Neuron (in vitro differentiated cells): ENCODE measurements at regions not wholly inside any gene's neighbourhood (a gene's known extent, or its start where the extent isn't known, plus 50 kb on each side); places are given as distances from the start of the nearest gene placed in this dataset.
"Not testable (repeated sequence)": the region's sequence is repeated elsewhere in the genome, so short reads cannot be mapped to it uniquely, and the experiment has no call there.

Source experiments
- H2AFZ ChIP-seq: one replicate; pipeline ENCODE4 v1.6.1; 2013; ENCODE audit warnings: low read depth, mild to moderate bottlenecking, inconsistent platforms, low read length, moderate library complexity
- H3K27me3 ChIP-seq: one replicate; pipeline ENCODE4 v1.6.1; 2013; ENCODE audit warnings: low read length; ENCODE audit not compliant: insufficient read depth
- H3K36me3 ChIP-seq: one replicate; pipeline ENCODE4 v1.6.1; 2013; ENCODE audit warnings: low read length; ENCODE audit not compliant: insufficient read depth
- H3K4me1 ChIP-seq: one replicate; pipeline ENCODE4 v1.6.1; 2013; ENCODE audit warnings: low read length; ENCODE audit not compliant: insufficient read depth
- H3K4me3 ChIP-seq: 2 replicates; pipeline ENCODE4 v1.5.1; 2013; ENCODE audit warnings: mild to moderate bottlenecking, low read length, moderate library complexity
- H3K9me3 ChIP-seq: one replicate; pipeline ENCODE4 v1.6.1; 2013; ENCODE audit warnings: low read length

DNA sequence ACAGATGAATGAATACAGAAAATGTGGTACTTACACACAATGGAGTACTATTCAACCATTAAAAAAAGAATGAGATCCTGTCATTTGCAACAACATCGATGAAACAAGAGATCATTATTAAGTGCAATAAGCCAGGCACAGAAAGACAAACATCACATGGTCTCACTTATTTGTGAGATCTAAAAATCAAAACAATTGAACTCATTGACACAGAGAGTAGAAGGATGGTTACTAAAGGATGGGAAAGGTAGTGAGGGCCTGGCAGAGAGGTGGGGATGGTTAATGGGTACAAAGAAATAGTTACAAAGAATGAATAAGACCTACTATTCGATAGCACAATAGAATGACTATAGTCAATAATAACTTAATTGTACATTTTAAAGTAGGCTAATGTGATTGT, 393.5 kb downstream of the SATB2 start:
- H3K36me3 ChIP-seq, result no peaks in the 10 kb centered on the region
- no peak overlapping the region for H2AFZ ChIP-seq
- H3K4me1 ChIP-seq, result no peaks in the 10 kb centered on the region
- H3K4me3 ChIP-seq, result no peak overlapping the region
- no peaks in the 10 kb centered on the region for H3K27me3 ChIP-seq
- H3K9me3 ChIP-seq, result no peaks in the 10 kb centered on the region

DNA sequence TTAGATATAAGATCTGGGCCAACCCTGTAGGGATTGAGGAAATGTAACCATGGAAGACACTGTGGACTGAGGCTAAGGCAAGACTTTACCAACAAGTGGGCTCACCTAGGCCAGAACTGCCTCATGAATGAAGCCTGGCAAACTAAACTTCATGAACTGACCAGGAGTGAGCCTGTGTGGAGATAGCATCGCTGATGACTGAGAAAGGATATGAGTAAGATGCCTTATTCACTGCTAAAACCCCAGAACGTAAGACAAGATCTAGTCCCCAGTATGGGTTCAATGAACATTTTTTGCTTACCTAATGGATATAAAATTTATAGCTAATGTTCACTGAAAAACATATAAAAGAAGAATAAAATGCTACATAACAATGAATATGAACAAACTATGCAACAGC, 399.8 kb downstream of the SATB2 start:
- no peaks in the 10 kb centered on the region for H3K4me1 ChIP-seq
- no peak overlapping the region for H3K4me3 ChIP-seq
- no peaks in the 10 kb centered on the region for H3K36me3 ChIP-seq
- no peaks in the 10 kb centered on the region for H3K27me3 ChIP-seq
- H3K9me3 ChIP-seq, result no peaks in the 10 kb centered on the region
- H2AFZ ChIP-seq, result no peak overlapping the region

DNA sequence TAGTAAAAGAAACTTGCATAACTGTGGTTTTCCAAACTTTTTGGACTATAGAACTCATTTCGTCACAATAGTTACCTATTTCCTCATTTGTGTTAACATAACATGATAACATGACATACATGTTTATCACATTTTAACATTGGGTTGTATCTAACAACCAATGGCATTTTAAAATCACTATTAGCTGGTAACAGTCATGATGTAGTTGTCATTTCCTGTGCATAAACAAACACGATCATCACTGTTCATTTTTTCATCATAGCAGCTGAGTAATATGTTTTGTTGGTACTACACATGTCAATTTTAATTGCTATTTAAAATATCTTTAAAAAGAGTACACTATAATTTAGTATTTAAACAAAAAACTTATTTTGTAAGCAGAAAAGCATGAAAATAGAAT, 402.4 kb downstream of the SATB2 start:
- Histone ChIP-seq H3K27me3 (no peaks in the 10 kb centered on the region), H3K9me3 (no peaks in the 10 kb centered on the region), H3K36me3 (no peaks in the 10 kb centered on the region)

DNA sequence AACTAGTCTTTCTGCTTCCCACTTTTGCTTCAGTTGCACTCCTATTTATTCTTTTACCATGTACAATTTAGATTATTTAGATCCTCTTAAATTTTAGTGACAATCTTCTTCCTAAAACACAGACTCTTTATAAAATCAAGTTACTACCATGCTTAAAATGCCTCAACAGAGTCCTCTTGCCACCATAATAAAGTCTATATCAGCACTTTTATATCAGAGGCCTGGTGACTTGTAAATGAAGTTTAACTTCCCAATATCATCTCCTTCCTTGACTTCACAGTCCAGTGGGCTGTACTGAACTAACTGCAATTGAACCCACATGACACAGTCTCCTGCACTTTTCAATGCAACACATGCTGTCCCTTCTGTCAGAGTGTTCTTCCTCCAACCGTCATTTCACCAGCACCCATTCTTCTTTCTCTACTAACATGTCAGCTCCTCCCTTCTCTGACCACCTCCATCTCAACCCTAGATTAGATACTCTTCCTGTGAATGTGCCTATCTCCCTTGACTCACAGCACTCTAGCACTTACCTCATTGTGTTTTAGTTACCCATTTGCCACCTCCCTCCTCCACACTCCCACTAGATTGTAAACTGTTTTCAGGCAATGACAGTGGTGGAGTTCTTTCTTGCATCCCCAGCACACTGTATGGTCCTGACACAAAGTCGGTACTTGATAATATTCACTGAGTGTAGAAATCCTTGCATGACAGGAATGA, 414.9 kb downstream of the SATB2 start:
- Histone ChIP-seq H3K4me3 (no peak overlapping the region), H3K27me3 (no peaks in the 10 kb centered on the region), H3K36me3 (no peaks in the 10 kb centered on the region), H2AFZ (no peak overlapping the region), H3K9me3 (no peaks in the 10 kb centered on the region), H3K4me1 (peaks cover 3% of the 10 kb centered on the region)

More for the DNA sequence above, 402.4 kb downstream of the SATB2 start:
- Histone ChIP-seq H3K4me3 (no peak overlapping the region), H3K4me1 (no peaks in the 10 kb centered on the region), H2AFZ (no peak overlapping the region)

DNA sequence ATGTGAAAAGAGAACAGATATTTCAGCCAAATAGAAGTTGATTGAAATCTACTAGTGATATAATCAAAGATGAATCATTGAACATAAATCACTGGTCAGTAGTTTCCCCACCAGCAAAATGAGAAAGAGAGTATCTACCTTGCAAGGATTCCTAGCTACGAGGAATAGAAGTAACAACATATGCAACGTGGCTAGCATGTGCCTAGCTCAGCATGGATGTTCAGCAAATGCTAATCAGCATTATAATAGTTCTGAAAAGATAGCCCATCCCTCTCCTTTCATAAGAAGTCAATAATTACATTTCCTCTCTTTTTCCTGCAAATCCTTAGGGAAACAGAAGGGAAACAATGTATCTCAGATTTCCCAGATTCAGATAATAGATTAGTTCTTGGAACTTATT, 417.2 kb downstream of the SATB2 start:
- Histone ChIP-seq H3K36me3 (no peaks in the 10 kb centered on the region), H3K27me3 (no peaks in the 10 kb centered on the region), H3K4me3 (no peak overlapping the region), H3K4me1 (peaks cover 3% of the 10 kb centered on the region), H3K9me3 (no peaks in the 10 kb centered on the region), H2AFZ (no peak overlapping the region)

DNA sequence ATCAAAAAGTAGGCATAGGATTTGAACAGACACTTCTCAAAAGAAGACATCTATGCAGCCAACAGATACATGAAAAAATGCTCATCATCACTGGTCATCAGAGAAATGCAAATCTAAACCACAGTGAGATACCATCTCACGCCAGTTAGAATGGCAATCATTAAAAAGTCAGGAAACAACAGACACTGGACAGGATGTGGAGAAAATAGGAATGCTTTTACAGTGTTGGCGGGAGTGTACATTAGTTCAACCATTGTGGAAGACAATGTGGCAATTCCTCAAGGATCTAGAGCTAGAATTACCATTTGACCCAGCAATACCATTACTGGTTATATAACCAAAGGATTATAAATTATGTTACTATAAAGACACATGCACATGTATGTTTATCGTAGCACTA, 424.0 kb downstream of the SATB2 start:
- H3K4me1 ChIP-seq, H2AFZ ChIP-seq, H3K9me3 ChIP-seq, H3K4me3 ChIP-seq, H3K27me3 ChIP-seq, H3K36me3 ChIP-seq: not testable (repeated sequence)

DNA sequence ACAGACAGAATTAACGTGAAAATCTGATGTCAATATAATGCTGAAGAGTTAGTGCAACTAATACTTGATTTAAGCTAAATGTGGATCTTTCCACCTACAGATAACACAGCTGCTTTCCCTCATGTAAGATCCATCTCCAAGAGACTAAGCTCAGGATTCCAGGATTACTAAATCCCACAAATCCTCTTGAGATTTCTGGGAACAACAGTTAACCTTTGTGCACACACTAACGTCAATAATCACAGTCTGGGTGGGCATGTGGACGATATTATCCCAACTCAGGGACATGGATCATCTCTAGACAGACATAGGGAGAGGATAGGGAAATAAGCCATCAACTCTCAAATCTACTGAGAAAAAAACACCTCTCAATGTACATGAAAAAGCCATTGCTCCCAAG, 432.6 kb downstream of the SATB2 start:
- Histone ChIP-seq H2AFZ (no peak overlapping the region), H3K4me3 (no peak overlapping the region), H3K27me3 (no peaks in the 10 kb centered on the region)

DNA sequence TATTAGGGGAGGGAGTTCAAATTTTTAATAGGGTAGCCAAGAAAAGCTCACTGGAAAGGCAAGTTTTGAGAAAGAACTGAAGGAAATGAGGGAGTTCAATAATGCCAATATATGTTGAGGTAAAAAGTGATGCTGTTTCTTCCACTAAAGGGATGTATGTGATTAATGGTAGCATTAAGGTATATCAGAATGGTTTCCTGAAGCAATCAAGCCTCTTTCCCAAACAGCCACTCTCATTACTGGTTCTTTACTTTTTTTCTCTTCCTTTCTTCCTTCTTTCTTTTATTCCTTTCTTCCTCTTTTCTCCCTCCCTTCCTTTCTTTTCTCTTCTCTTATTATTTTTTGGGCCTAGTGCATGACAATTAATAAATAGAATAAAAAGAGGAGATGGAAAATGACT, 433.5 kb downstream of the SATB2 start:
- no peaks in the 10 kb centered on the region for H3K36me3 ChIP-seq
- no peak overlapping the region for H3K4me3 ChIP-seq
- no peaks in the 10 kb centered on the region for H3K9me3 ChIP-seq
- H3K4me1 ChIP-seq, result no peaks in the 10 kb centered on the region
- no peak overlapping the region for H2AFZ ChIP-seq
- no peaks in the 10 kb centered on the region for H3K27me3 ChIP-seq

More for the DNA sequence above, 432.6 kb downstream of the SATB2 start:
- Histone ChIP-seq H3K4me1 (no peaks in the 10 kb centered on the region), H3K36me3 (no peaks in the 10 kb centered on the region), H3K9me3 (no peaks in the 10 kb centered on the region)

DNA sequence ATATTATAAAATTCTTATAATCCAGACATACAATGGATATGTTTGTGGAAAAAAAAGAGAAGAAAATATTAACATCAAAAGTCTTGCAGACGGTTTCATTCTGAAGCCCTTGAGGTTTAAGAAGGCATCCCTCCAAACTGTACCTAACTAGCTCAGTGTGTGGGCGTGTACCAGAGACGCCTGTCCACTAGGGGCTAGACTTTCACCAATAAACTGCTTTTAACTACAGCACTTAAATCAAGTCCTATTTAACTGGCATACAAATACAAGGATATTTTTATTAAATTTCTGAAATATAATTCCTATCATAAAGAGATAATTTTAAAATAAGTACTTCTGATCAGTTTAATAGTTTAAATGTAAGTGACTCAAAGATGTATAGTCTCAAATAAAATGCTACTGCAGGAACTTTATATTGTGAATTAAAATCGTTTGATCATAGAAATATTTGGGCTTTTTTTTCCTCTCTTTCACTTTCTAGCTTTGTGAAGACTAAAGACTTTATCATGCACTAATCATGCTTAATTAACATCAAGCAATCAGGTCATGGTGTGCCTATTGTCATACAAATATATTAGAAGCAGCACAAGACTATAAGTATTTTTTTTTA, 437.7 kb downstream of the SATB2 start:
- no peaks in the 10 kb centered on the region for H3K9me3 ChIP-seq
- no peaks in the 10 kb centered on the region for H3K36me3 ChIP-seq
- H3K27me3 ChIP-seq, result no peaks in the 10 kb centered on the region
- no peaks in the 10 kb centered on the region for H3K4me1 ChIP-seq
- H3K4me3 ChIP-seq, result no peak overlapping the region
- no peak overlapping the region for H2AFZ ChIP-seq

DNA sequence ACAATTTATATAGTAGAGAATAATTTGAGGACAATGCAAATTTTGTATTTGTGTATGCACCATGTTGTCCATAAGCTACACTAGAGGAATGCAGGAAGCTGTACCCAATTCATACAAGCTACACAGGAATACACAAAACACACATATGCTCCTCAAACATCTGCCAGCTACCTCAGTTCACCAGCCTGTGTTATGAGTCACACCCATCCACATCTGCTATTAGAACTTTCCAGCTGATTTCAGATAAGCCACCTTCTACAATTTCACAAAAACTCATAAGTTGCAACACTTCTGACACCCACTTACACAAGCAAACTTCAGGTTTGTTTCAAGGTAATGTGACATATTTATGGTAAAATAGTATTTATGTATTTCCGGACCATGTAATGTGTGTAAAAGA, 438.9 kb downstream of the SATB2 start:
- Histone ChIP-seq H3K36me3 (no peaks in the 10 kb centered on the region), H3K27me3 (no peaks in the 10 kb centered on the region)

DNA sequence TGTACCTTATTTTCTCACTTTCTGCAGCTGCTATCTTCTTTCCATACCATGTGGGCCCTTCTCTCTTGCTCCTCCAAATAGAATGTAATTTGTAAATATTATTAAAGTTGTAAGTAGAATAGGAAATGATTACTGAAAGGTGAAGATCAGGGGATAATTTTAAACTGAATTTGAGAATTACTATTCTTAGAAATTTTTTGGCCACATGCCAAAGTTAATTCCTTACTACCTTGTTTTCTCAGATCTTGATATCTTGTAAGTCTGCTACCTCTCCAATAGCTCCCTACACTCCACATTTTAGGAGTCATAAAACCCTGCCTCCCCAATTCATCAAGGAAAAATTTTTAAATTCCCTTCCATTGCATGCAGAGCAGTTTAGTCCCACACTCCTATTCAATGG, 442.7 kb downstream of the SATB2 start:
- no peaks in the 10 kb centered on the region for H3K27me3 ChIP-seq
- no peaks in the 10 kb centered on the region for H3K36me3 ChIP-seq
- H2AFZ ChIP-seq, result no peak overlapping the region

More for the DNA sequence above, 438.9 kb downstream of the SATB2 start:
- H3K4me3 ChIP-seq, result no peak overlapping the region
- no peaks in the 10 kb centered on the region for H3K4me1 ChIP-seq
- no peak overlapping the region for H2AFZ ChIP-seq
- no peaks in the 10 kb centered on the region for H3K9me3 ChIP-seq

DNA sequence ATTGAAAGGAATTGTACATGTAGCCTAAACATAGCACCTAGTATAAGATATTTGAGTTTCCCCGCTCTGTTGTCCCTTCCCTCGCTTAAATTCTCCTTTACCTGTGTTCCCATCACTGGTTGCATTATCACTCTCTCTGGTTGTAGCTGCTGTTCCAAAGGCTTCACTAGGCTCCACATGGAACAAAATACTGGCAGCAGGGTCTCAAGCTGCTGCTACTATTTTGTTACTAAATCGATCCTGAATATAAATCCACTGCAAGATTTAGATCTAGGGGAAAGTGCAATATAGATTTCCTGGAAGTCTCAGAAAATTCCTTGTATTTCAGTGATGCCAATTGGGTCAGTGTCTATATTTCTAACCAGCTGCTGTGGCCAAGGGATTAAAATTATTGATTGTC, 443.5 kb downstream of the SATB2 start:
- H3K4me1 ChIP-seq, result no peaks in the 10 kb centered on the region
- no peaks in the 10 kb centered on the region for H3K9me3 ChIP-seq
- H3K4me3 ChIP-seq, result no peak overlapping the region
- no peak overlapping the region for H2AFZ ChIP-seq
- no peaks in the 10 kb centered on the region for H3K27me3 ChIP-seq
- H3K36me3 ChIP-seq, result no peaks in the 10 kb centered on the region

More for the DNA sequence above, 442.7 kb downstream of the SATB2 start:
- no peaks in the 10 kb centered on the region for H3K9me3 ChIP-seq
- no peak overlapping the region for H3K4me3 ChIP-seq
- no peaks in the 10 kb centered on the region for H3K4me1 ChIP-seq

DNA sequence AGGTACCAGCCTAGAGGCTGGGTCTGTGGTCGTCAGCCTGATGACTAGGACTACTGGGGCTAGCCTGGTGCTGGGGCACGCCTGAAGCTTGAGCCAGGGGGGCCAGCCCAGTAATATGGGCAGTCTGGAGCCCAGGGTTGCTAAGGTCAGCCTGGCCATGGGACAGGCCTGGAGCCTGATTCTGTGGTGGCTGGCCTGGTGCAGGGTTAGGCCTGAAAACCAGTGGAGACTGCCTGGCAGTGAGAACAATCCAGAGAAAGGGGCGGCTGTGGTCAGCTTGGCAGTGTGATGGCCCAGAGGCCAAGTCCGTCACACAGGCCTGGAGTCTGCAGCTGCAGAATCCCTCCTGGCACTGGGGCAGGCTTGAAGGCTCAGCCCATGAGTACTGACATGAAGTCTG, 445.8 kb downstream of the SATB2 start:
- no peak overlapping the region for H3K4me3 ChIP-seq
- H3K27me3 ChIP-seq, result no peaks in the 10 kb centered on the region
- H3K36me3 ChIP-seq, result no peaks in the 10 kb centered on the region
- no peaks in the 10 kb centered on the region for H3K4me1 ChIP-seq
- no peak overlapping the region for H2AFZ ChIP-seq
- H3K9me3 ChIP-seq, result no peaks in the 10 kb centered on the region

DNA sequence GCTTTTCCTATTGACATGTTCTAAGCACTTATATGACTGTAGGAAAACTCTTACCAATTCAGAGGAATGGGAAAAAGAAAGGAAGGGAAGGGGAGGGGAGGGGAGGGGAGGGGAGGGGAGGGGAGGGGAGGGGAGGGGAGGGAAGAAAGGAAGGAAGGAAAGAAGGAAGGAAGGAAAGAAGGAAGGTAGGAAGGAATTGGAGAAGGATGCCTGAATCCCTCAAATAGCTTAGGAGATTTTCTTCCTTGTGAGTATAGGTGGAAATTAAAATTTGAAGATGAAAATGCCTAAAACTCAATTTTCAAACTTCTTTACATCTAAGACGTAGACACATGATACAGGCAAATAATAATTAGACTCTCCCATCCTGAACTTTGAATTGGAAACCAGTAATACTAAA, 463.1 kb downstream of the SATB2 start:
- Histone ChIP-seq H3K27me3 (no peaks in the 10 kb centered on the region), H3K4me1 (no peaks in the 10 kb centered on the region), H3K36me3 (no peaks in the 10 kb centered on the region), H2AFZ (no peak overlapping the region), H3K4me3 (no peak overlapping the region), H3K9me3 (no peaks in the 10 kb centered on the region)
